ENCODE measurements at regions not wholly inside any gene's neighbourhood (a gene's known extent, or its start where the extent isn't known, plus 50 kb on each side); places are given as distances from the start of the nearest gene placed in this dataset.

- Histone ChIP-seq H3K9me3 (no peaks in the 10 kb centered on the region), H3K36me3 (replicated peaks in 1 of 2; ENCODE audit: control insufficient read depth in 1 of 2, insufficient read depth in 2 of 2, low read length in 1 of 2) (no peaks in the 10 kb centered on the region), H3K9me2 (no peaks in the 10 kb centered on the region), H3K4me1 (ENCODE audit: control insufficient read depth in 1 of 2, insufficient read depth in 2 of 2, low read depth in 1 of 2, low read length in 1 of 2) (no peaks in the 10 kb centered on the region), H3K4me2 (no peak overlapping the region), H3K4me3 (ENCODE audit: low read depth in 2 of 2, low read length in 1 of 2) (no peak overlapping the region), H3K27ac (ENCODE audit: low read depth in 2 of 2, low read length in 1 of 2) (no peak overlapping the region), H3K27me3 (ENCODE audit: insufficient read depth) (no peaks in the 10 kb centered on the region), H3K79me2 (ENCODE audit: insufficient read depth) (no peaks in the 10 kb centered on the region), H3K9ac (no peak overlapping the region), H2AFZ (ENCODE audit: low read depth) (no peak overlapping the region), H4K20me1 (ENCODE audit: insufficient read depth) (no peaks in the 10 kb centered on the region), H3F3A (replicated peaks; ENCODE audit: insufficient read depth) (no peaks in the 10 kb centered on the region)
- TF ChIP-seq, protein P1, sequence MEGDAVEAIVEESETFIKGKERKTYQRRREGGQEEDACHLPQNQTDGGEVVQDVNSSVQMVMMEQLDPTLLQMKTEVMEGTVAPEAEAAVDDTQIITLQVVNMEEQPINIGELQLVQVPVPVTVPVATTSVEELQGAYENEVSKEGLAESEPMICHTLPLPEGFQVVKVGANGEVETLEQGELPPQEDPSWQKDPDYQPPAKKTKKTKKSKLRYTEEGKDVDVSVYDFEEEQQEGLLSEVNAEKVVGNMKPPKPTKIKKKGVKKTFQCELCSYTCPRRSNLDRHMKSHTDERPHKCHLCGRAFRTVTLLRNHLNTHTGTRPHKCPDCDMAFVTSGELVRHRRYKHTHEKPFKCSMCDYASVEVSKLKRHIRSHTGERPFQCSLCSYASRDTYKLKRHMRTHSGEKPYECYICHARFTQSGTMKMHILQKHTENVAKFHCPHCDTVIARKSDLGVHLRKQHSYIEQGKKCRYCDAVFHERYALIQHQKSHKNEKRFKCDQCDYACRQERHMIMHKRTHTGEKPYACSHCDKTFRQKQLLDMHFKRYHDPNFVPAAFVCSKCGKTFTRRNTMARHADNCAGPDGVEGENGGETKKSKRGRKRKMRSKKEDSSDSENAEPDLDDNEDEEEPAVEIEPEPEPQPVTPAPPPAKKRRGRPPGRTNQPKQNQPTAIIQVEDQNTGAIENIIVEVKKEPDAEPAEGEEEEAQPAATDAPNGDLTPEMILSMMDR (IDR thresholded peaks at IDR 0.05) = no peak
- TF ChIP-seq CHD2 (IDR thresholded peaks at IDR 0.05; ENCODE audit: low read length, partially characterized antibody) (no peak), ELF1 (IDR thresholded peaks at IDR 0.05) (no peak), IRF3 (IDR thresholded peaks at IDR 0.05; ENCODE audit: low read depth, low read length) (no peak), RAD21 (IDR thresholded peaks at IDR 0.05; ENCODE audit: low read length) (no peak)
- ChIA-PET CTCF (no interaction called here), POLR2A (no interaction called here)
- no peak for DNase-seq
- 11% methylated on average over 3 of the region's 3 CpGs for WGBS (ENCODE audit: low lambda C conversion rate)
Measured at GRCh38 chr4:115437739-115438138, 324.3 kb upstream of the NDST4 start.

GRCh38 chr4:115433491-115433890, 320.1 kb upstream of the NDST4 start:
- no peak overlapping the region for H3K9ac ChIP-seq
- POLR2A ChIA-PET = no interaction called here
- no peaks in the 10 kb centered on the region for H3K9me3 ChIP-seq
- DNase-seq = no peak
- H3K36me3 ChIP-seq (replicated peaks in 1 of 2; ENCODE audit: control insufficient read depth in 1 of 2, insufficient read depth in 2 of 2, low read length in 1 of 2) = no peaks in the 10 kb centered on the region
- H3K4me1 ChIP-seq (ENCODE audit: control insufficient read depth in 1 of 2, insufficient read depth in 2 of 2, low read depth in 1 of 2, low read length in 1 of 2) = no peaks in the 10 kb centered on the region
- H3K9me2 ChIP-seq = no peaks in the 10 kb centered on the region
- H2AFZ ChIP-seq (ENCODE audit: low read depth) = no peak overlapping the region
- CTCF ChIA-PET = no interaction called here
- no peak overlapping the region for H3K4me3 ChIP-seq (ENCODE audit: low read depth in 2 of 2, low read length in 1 of 2)
- no peaks in the 10 kb centered on the region for H3K27me3 ChIP-seq (ENCODE audit: insufficient read depth)
- no peak overlapping the region for H3K4me2 ChIP-seq
- H4K20me1 ChIP-seq (ENCODE audit: insufficient read depth) = no peaks in the 10 kb centered on the region
- H3K79me2 ChIP-seq (ENCODE audit: insufficient read depth) = no peaks in the 10 kb centered on the region
- WGBS (ENCODE audit: low lambda C conversion rate) = 55% methylated on average over 1 of the region's 1 CpG
- no peak overlapping the region for H3K27ac ChIP-seq (ENCODE audit: low read depth in 2 of 2, low read length in 1 of 2)
- no peaks in the 10 kb centered on the region for H3F3A ChIP-seq (replicated peaks; ENCODE audit: insufficient read depth)
- TF ChIP-seq RCOR1 (IDR thresholded peaks at IDR 0.05; ENCODE audit: low read length) (no peak), NRF1 (IDR thresholded peaks at IDR 0.05; ENCODE audit: low read depth, low read length) (no peak), FOXJ3 (CRISPR knock-in tag; IDR thresholded peaks at IDR 0.05) (no peak), POLR2AphosphoS5 (IDR thresholded peaks at IDR 0.05; ENCODE audit: low read depth, low read length) (no peak), FOXM1 (IDR thresholded peaks at IDR 0.05; ENCODE audit: low read depth) (no peak), JUND (IDR thresholded peaks at IDR 0.05) (no peak), GATA2 (CRISPR knock-in tag; IDR thresholded peaks at IDR 0.05) (no peak), REST (IDR thresholded peaks at IDR 0.05; ENCODE audit: low read depth, low read length) (no peak), NFIC (IDR thresholded peaks at IDR 0.05; ENCODE audit: borderline replicate concordance) (no peak), RFX5 (IDR thresholded peaks at IDR 0.05; ENCODE audit: low read length) (no peak), MXI1 (IDR thresholded peaks at IDR 0.05; ENCODE audit: low read depth, low read length) (no peak), FOSL2 (IDR thresholded peaks at IDR 0.05; ENCODE audit: borderline replicate concordance, low read depth) (no peak), YY1 (IDR thresholded peaks at IDR 0.05; ENCODE audit: low read depth) (no peak)
- TF ChIP-seq, protein P1 (IDR thresholded peaks at IDR 0.05) = no peak
